SK-N-SH (cell line): ENCODE measurements at regions not wholly inside any gene's neighbourhood (a gene's known extent, or its start where the extent isn't known, plus 50 kb on each side); places are given as distances from the start of the nearest gene placed in this dataset.

Experiments used
- CTCF ChIA-PET: fragments of 300-600, 350-600 bp; formaldehyde crosslinking; extraction: SDS; loops from one replicate; lab custom pipeline; 2021; lab: Yijun Ruan, JAX
- POLR2A ChIA-PET: fragments of 350-600 bp; sonication (Branson Sonifier 250); formaldehyde crosslinking; extraction: SDS; loops from one replicate; lab custom pipeline; 2020; ENCODE audit warnings: antibody characterized with exemption, inconsistent platforms; lab: Yijun Ruan, JAX
- DNase-seq: peaks from one replicate; pipeline ENCODE4 v3.0.0; 2012
- H2AFZ ChIP-seq: fragments of 200-600 bp; sonication (generic); 2 replicates; pipeline ENCODE4 v1.8.1; 2016; ENCODE audit warnings: antibody characterized with exemption, mild to moderate bottlenecking, low read depth
- H3F3A ChIP-seq: fragments of 200-600 bp; sonication (generic); replicated peaks from 2 replicates; pipeline ENCODE3; 2016; ENCODE audit warnings: antibody characterized with exemption, mild to moderate bottlenecking; ENCODE audit not compliant: insufficient read depth
- H3K27ac ChIP-seq, 2 experiments: fragments of 200-500 bp in 1 of 2; fragments of 200-600 bp in 1 of 2; sonication (Bioruptor generic) in 1 of 2; sonication (generic), shearing (Covaris generic) in 1 of 2; 2 replicates each; pipeline versions ENCODE4 v1.5.1 to v1.6.1; 2014 to 2016; ENCODE audit warnings: low read depth in 2 of 2, inconsistent platforms in 1 of 2, low read length in 1 of 2, mild to moderate bottlenecking in 1 of 2, mixed read lengths in 1 of 2
- H3K27me3 ChIP-seq: fragments of 200-600 bp; sonication (generic), shearing (Covaris generic); 2 replicates; pipeline ENCODE4 v1.6.1; 2016; ENCODE audit warnings: mixed run types; ENCODE audit not compliant: insufficient read depth
- H3K36me3 ChIP-seq, 2 experiments: fragments of 200-500 bp in 1 of 2; fragments of 200-600 bp in 1 of 2; sonication (Bioruptor generic) in 1 of 2; sonication (generic) in 1 of 2; replicated peaks in 1 of 2; 2 replicates each; pipeline versions ENCODE3 to v1.5.1; 2014 to 2016; ENCODE audit warnings: low read length in 1 of 2, mild to moderate bottlenecking in 1 of 2; ENCODE audit not compliant: insufficient read depth in 2 of 2, control insufficient read depth in 1 of 2
- H3K4me1 ChIP-seq, 2 experiments: fragments of 200-500 bp in 1 of 2; fragments of 200-600 bp in 1 of 2; sonication (Bioruptor generic) in 1 of 2; sonication (generic), shearing (Covaris generic) in 1 of 2; 2 replicates each; pipeline versions ENCODE4 v1.5.1 to v1.6.1; 2014 to 2016; ENCODE audit warnings: low read depth in 1 of 2, low read length in 1 of 2, mixed run types in 1 of 2; ENCODE audit not compliant: insufficient read depth in 2 of 2, control insufficient read depth in 1 of 2
- H3K4me2 ChIP-seq: fragments of 200-600 bp; sonication (generic), shearing (Covaris generic); 2 replicates; pipeline ENCODE4 v1.6.1; 2017; ENCODE audit warnings: mixed run types
- H3K4me3 ChIP-seq, 2 experiments: fragments of 200-500 bp in 1 of 2; fragments of 200-600 bp in 1 of 2; sonication (Bioruptor generic) in 1 of 2; sonication (generic), shearing (Covaris generic) in 1 of 2; 2 replicates each; pipeline versions ENCODE4 v1.5.1 to v1.8.1; 2014 to 2016; ENCODE audit warnings: low read depth in 2 of 2, inconsistent platforms in 1 of 2, low read length in 1 of 2, mild to moderate bottlenecking in 1 of 2, mixed read lengths in 1 of 2, moderate library complexity in 1 of 2
- H3K79me2 ChIP-seq: fragments of 200-600 bp; sonication (generic); 2 replicates; pipeline ENCODE4 v1.8.1; 2017; ENCODE audit warnings: mild to moderate bottlenecking; ENCODE audit not compliant: insufficient read depth
- H3K9ac ChIP-seq: fragments of 200-600 bp; sonication (generic); 2 replicates; pipeline ENCODE4 v1.6.1; 2017; ENCODE audit warnings: mixed run types
- H3K9me2 ChIP-seq: fragments of 200-600 bp; sonication (generic); 2 replicates; pipeline ENCODE4 v1.6.1; 2017; ENCODE audit warnings: mixed run types
- H3K9me3 ChIP-seq: fragments of 200-600 bp; sonication (generic); 2 replicates; pipeline ENCODE4 v1.6.1; 2017; ENCODE audit warnings: mixed run types, mild to moderate bottlenecking, moderate library complexity
- H4K20me1 ChIP-seq: fragments of 200-600 bp; sonication (generic); 2 replicates; pipeline ENCODE4 v1.6.1; 2017; ENCODE audit warnings: mild to moderate bottlenecking, mixed run types; ENCODE audit not compliant: insufficient read depth
- CHD2 ChIP-seq: fragments of 150-350 bp; IDR thresholded peaks from 2 replicates; pipeline ENCODE4 v1.6.1; 2018; ENCODE audit warnings: low read length; ENCODE audit not compliant: partially characterized antibody
- FOSL2 ChIP-seq: IDR thresholded peaks from 2 replicates; pipeline ENCODE4 v1.4.0; 2012; ENCODE audit warnings: low read depth, mild to moderate bottlenecking, moderate library complexity, borderline replicate concordance
- FOXM1 ChIP-seq: IDR thresholded peaks from 2 replicates; pipeline ENCODE4 v1.4.0; 2012; ENCODE audit warnings: low read depth, mild to moderate bottlenecking
- JUND ChIP-seq: IDR thresholded peaks from 2 replicates; pipeline ENCODE4 v1.4.0; 2012
- NRF1 ChIP-seq: IDR thresholded peaks from 2 replicates; pipeline ENCODE4 v1.6.1; 2012; ENCODE audit warnings: low read depth, mild to moderate bottlenecking, low read length
- POLR2AphosphoS5 ChIP-seq: IDR thresholded peaks from 2 replicates; pipeline ENCODE4 v1.6.1; 2012; ENCODE audit warnings: low read depth, low read length
- RCOR1 ChIP-seq: fragments of 150-350 bp; IDR thresholded peaks from 2 replicates; pipeline ENCODE4 v1.6.1; 2017; ENCODE audit warnings: antibody characterized with exemption, low read length
- TAF1 ChIP-seq: IDR thresholded peaks from 2 replicates; pipeline ENCODE4 v1.6.1; 2012; ENCODE audit warnings: low read depth, mild to moderate bottlenecking, low read length, moderate library complexity, borderline replicate concordance
- WGBS: methylation state at CpG from one replicate; pipeline ENCODE4 v1.1.6; 2017; ENCODE audit warnings: low lambda C conversion rate; 5-methylcytosine and 5-hydroxymethylcytosine counted together
- TF ChIP-seq, protein P1 (sequence below): IDR thresholded peaks from 2 replicates; pipeline ENCODE4 v1.4.0; 2012; ENCODE audit warnings: low read depth
- TF ChIP-seq, protein P2 (sequence below): fragments of 200-600 bp; sonication (generic); IDR thresholded peaks from 2 replicates; pipeline ENCODE4 v1.6.1; 2017; ENCODE audit warnings: antibody characterized with exemption, mild to moderate bottlenecking, moderate library complexity
- TF ChIP-seq, protein P3 (sequence below): IDR thresholded peaks from 2 replicates; pipeline ENCODE4; 2012

DNA sequence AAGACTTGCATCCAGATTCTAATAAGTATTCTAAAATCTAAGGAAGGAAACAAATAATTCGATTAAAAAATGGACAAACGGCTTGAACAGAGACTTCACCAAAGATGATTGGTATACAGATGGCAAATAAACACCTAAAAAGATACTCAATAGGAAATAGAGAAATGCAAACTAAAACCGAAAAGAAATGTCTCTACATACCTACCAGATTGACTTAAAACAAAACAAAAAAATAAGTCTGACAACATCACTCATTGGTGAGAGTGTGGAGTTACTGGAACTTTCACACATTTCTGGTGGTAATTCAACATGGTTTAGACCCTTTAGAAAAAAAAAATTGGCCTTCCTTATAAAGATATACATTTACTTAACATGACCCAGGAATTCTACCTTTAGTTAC, 869.8 kb downstream of the TTLL7 start:
- H3K79me2 ChIP-seq = no peaks in the 10 kb centered on the region
- H3K4me3 ChIP-seq = no peak overlapping the region
- no peaks in the 10 kb centered on the region for H3F3A ChIP-seq
- no peaks in the 10 kb centered on the region for H3K27me3 ChIP-seq
- ChIA-PET POLR2A (no interaction called here), CTCF (no interaction called here)
- H3K9me3 ChIP-seq = no peaks in the 10 kb centered on the region
- DNase-seq = no peak
- no peak overlapping the region for H3K27ac ChIP-seq
- no peak overlapping the region for H3K9ac ChIP-seq
- no peaks in the 10 kb centered on the region for H3K4me1 ChIP-seq
- H3K9me2 ChIP-seq = no peaks in the 10 kb centered on the region
- H4K20me1 ChIP-seq = no peaks in the 10 kb centered on the region
- 73% methylated on average over 3 of the region's 3 CpGs for WGBS
- H2AFZ ChIP-seq = no peak overlapping the region
- H3K4me2 ChIP-seq = no peak overlapping the region
- no peaks in the 10 kb centered on the region for H3K36me3 ChIP-seq
- TF ChIP-seq JUND (no peak), CHD2 (no peak), POLR2AphosphoS5 (no peak), FOSL2 (no peak), NRF1 (no peak), RCOR1 (no peak), TAF1 (no peak), FOXM1 (no peak)
- TF ChIP-seq, protein P1, sequence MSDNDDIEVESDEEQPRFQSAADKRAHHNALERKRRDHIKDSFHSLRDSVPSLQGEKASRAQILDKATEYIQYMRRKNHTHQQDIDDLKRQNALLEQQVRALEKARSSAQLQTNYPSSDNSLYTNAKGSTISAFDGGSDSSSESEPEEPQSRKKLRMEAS = no peak
- TF ChIP-seq, protein P2, sequence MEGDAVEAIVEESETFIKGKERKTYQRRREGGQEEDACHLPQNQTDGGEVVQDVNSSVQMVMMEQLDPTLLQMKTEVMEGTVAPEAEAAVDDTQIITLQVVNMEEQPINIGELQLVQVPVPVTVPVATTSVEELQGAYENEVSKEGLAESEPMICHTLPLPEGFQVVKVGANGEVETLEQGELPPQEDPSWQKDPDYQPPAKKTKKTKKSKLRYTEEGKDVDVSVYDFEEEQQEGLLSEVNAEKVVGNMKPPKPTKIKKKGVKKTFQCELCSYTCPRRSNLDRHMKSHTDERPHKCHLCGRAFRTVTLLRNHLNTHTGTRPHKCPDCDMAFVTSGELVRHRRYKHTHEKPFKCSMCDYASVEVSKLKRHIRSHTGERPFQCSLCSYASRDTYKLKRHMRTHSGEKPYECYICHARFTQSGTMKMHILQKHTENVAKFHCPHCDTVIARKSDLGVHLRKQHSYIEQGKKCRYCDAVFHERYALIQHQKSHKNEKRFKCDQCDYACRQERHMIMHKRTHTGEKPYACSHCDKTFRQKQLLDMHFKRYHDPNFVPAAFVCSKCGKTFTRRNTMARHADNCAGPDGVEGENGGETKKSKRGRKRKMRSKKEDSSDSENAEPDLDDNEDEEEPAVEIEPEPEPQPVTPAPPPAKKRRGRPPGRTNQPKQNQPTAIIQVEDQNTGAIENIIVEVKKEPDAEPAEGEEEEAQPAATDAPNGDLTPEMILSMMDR = no peak

DNA sequence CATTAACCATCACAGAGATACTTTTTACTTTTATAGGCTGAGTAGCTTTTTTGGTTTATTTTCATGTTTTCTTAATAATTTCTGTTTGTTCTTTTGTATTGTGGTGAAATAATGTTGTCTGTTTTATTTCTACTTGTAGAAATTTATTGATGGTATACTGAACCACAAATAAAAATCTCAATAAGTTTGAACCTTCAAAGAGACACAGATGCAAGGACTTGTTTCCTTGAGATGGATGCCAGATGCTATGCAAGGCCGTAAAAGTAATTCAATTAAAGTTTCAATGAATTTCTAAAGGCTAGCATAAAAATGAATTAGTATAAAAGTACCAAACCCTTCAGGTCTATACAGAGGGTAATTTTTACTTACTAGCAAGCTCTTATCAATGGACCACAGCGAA, 873.5 kb downstream of the TTLL7 start:
- Histone ChIP-seq H3K9me2 (no peaks in the 10 kb centered on the region), H3K9ac (no peak overlapping the region), H3K27ac (no peak overlapping the region), H3K4me1 (no peaks in the 10 kb centered on the region), H4K20me1 (no peaks in the 10 kb centered on the region), H3K36me3 (no peaks in the 10 kb centered on the region), H2AFZ (no peak overlapping the region), H3K4me3 (no peak overlapping the region), H3F3A (no peaks in the 10 kb centered on the region), H3K9me3 (no peaks in the 10 kb centered on the region), H3K4me2 (no peak overlapping the region)
- ChIA-PET POLR2A (no interaction called here), CTCF (no interaction called here)
- 33% methylated on average over 2 of the region's 2 CpGs for WGBS
- TF ChIP-seq, protein P3, sequence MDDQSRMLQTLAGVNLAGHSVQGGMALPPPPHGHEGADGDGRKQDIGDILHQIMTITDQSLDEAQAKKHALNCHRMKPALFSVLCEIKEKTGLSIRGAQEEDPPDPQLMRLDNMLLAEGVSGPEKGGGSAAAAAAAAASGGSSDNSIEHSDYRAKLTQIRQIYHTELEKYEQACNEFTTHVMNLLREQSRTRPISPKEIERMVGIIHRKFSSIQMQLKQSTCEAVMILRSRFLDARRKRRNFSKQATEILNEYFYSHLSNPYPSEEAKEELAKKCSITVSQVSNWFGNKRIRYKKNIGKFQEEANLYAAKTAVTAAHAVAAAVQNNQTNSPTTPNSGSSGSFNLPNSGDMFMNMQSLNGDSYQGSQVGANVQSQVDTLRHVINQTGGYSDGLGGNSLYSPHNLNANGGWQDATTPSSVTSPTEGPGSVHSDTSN = no peak
- TF ChIP-seq, all 33 proteins: peak for 0
- no peaks in the 10 kb centered on the region for H3K79me2 ChIP-seq
- H3K27me3 ChIP-seq = no peaks in the 10 kb centered on the region
- no peak for DNase-seq
